CD14-positive monocyte (primary cell): ENCODE measurements at regions not wholly inside any gene's neighbourhood (a gene's known extent, or its start where the extent isn't known, plus 50 kb on each side); places are given as distances from the start of the nearest gene placed in this dataset.

ENCODE experiments used
- DNase-seq, 3 donors: peaks; one replicate each; pipeline ENCODE4 v3.0.0-alpha.2; 2011 to 2022
- H2AFZ ChIP-seq: 2 replicates; pipeline ENCODE4 v1.6.0; 2012; ENCODE audit warnings: mild to moderate bottlenecking, low read depth, low read length, inconsistent platforms; ENCODE audit not compliant: insufficient read depth, poor library complexity, severe bottlenecking
- H3K27ac ChIP-seq, 2 donors: 1 replicate in 1 of 2; 2 replicates in 1 of 2; pipeline ENCODE4 v1.5.1; 2012 to 2013; ENCODE audit warnings: low read length in 2 of 2, control low read depth in 1 of 2, inconsistent platforms in 1 of 2, low read depth in 1 of 2, mild to moderate bottlenecking in 1 of 2
- H3K27me3 ChIP-seq, 2 donors: one replicate each; pipeline versions ENCODE4 v1.6.0 to v1.6.1; 2011 to 2013; ENCODE audit warnings: low read length in 2 of 2; ENCODE audit not compliant: control insufficient read depth in 2 of 2, insufficient read depth in 2 of 2
- H3K36me3 ChIP-seq, 2 donors: replicated peaks in 1 of 2; 1 replicate in 1 of 2; 2 replicates in 1 of 2; pipeline versions ENCODE4 v1.5.1 to v1.6.1; 2012 to 2013; ENCODE audit warnings: low read length in 2 of 2, control low read depth in 1 of 2, inconsistent platforms in 1 of 2, mild to moderate bottlenecking in 1 of 2; ENCODE audit not compliant: insufficient read depth in 2 of 2, control insufficient read depth in 1 of 2
- H3K4me1 ChIP-seq, 2 donors: 1 replicate in 1 of 2; 2 replicates in 1 of 2; pipeline versions ENCODE4 v1.5.1 to v1.6.1; 2012 to 2013; ENCODE audit warnings: low read length in 2 of 2, control low read depth in 1 of 2, inconsistent platforms in 1 of 2, mild to moderate bottlenecking in 1 of 2, moderate library complexity in 1 of 2; ENCODE audit not compliant: insufficient read depth in 2 of 2, control insufficient read depth in 1 of 2
- H3K4me2 ChIP-seq: replicated peaks from 2 replicates; pipeline ENCODE3; 2012; ENCODE audit warnings: low read length, moderate library complexity, mild to moderate bottlenecking; ENCODE audit not compliant: poor library complexity, severe bottlenecking; ENCODE audit errors: extremely low read depth
- H3K4me3 ChIP-seq, 3 experiments: fragments of 200-600 bp in 1 of 3; sonication (generic) in 1 of 3; replicated peaks in 1 of 3; 1 replicate in 2 of 3; 2 replicates in 1 of 3; pipeline ENCODE4 v1.5.1; 2011 to 2013; ENCODE audit warnings: low read length in 3 of 3, mild to moderate bottlenecking in 3 of 3, control low read depth in 2 of 3, low read depth in 2 of 3, inconsistent platforms in 1 of 3, moderate library complexity in 1 of 3
- H3K79me2 ChIP-seq: 2 replicates; pipeline ENCODE4 v1.6.0; 2012; ENCODE audit warnings: mild to moderate bottlenecking, control low read depth, inconsistent platforms, low read length, moderate library complexity; ENCODE audit not compliant: insufficient read depth
- H3K9ac ChIP-seq: 2 replicates; pipeline ENCODE4 v1.6.0; 2017; ENCODE audit warnings: low read length, mild to moderate bottlenecking; ENCODE audit not compliant: insufficient read depth, poor library complexity, severe bottlenecking
- H3K9me3 ChIP-seq, 2 donors: replicated peaks in 1 of 2; 1 replicate in 1 of 2; 2 replicates in 1 of 2; pipeline versions ENCODE4 v1.5.1 to v1.6.1; 2012 to 2013; ENCODE audit warnings: low read length in 2 of 2, control low read depth in 1 of 2; ENCODE audit not compliant: control insufficient read depth in 1 of 2, insufficient read depth in 1 of 2
- H4K20me1 ChIP-seq: 2 replicates; pipeline ENCODE4 v1.6.0; 2012; ENCODE audit warnings: mild to moderate bottlenecking, low read length, control low read depth, moderate library complexity; ENCODE audit not compliant: insufficient read depth
- H3K27ac Mint-ChIP-seq, 7 donors: one replicate each; pipeline ENCODE4 v1.8.0; 2020; ENCODE audit warnings: mild to moderate bottlenecking in 7 of 7, mixed read lengths in 7 of 7, moderate library complexity in 6 of 7, inconsistent platforms in 2 of 7
- H3K27me3 Mint-ChIP-seq, 3 donors: one replicate each; pipeline ENCODE4 v1.8.0; 2021 to 2022; ENCODE audit warnings: low read depth in 3 of 3, mild to moderate bottlenecking in 3 of 3, mixed read lengths in 3 of 3, moderate library complexity in 3 of 3, inconsistent platforms in 1 of 3
- H3K36me3 Mint-ChIP-seq, 2 donors: one replicate each; pipeline ENCODE4 v1.8.0; 2020; ENCODE audit warnings: mixed read lengths in 2 of 2, inconsistent platforms in 1 of 2, mild to moderate bottlenecking in 1 of 2
- H3K4me1 Mint-ChIP-seq: one replicate; pipeline ENCODE4 v1.8.0; 2020; ENCODE audit warnings: mild to moderate bottlenecking, mixed read lengths
- H3K4me3 Mint-ChIP-seq, 2 donors: one replicate each; pipeline ENCODE4 v1.8.0; 2020; ENCODE audit warnings: mild to moderate bottlenecking in 2 of 2, mixed read lengths in 2 of 2, moderate library complexity in 1 of 2
- H3K9me3 Mint-ChIP-seq, 7 donors: one replicate each; pipeline ENCODE4 v1.8.0; 2020 to 2022; ENCODE audit warnings: mixed read lengths in 7 of 7, mild to moderate bottlenecking in 6 of 7, moderate library complexity in 6 of 7, inconsistent platforms in 2 of 7
- CTCF ChIP-seq: fragments of 200-600 bp; IDR thresholded peaks from one replicate; pipeline ENCODE4 v1.8.0; 2022; ENCODE audit warnings: antibody characterized with exemption, mild to moderate bottlenecking
- WGBS: methylation state at CpG from one replicate; pipeline ENCODE4 v1.1.5; 2013; ENCODE audit warnings: missing lambda C conversion rate; ENCODE audit not compliant: insufficient coverage; 5-methylcytosine and 5-hydroxymethylcytosine counted together
- intact Hi-C, 2 donors: fragments of 100-400 bp; cut with micrococcal nuclease; formaldehyde crosslinking; loops; one replicate each; pipeline versions ENCODE4 v1.15.0 to v1.15.1; 2023

GRCh38 chr3:171972871-171973348 is 66.5 kb upstream of the FNDC3B start:
- no peaks in the 10 kb centered on the region for H4K20me1 ChIP-seq
- intact Hi-C loops, result no loop called here
- DNase-seq, result no peak
- H3K27me3 Mint-ChIP-seq, result no peaks in the 10 kb centered on the region
- H3K4me3 Mint-ChIP-seq, result no peak overlapping the region
- peaks cover 53% of the 10 kb centered on the region for H3K4me1 Mint-ChIP-seq
- no peaks in the 10 kb centered on the region for H3K9me3 ChIP-seq
- peaks cover 0 to 2% (median 0%) of the 10 kb centered on the region in 7 donors for H3K9me3 Mint-ChIP-seq
- peaks cover 74% of the 10 kb centered on the region in 2 donors for H3K4me1 ChIP-seq
- H3K27ac Mint-ChIP-seq, result peak overlapping the region in 2 of 7 donors; percentile 11 to 36
- peaks cover 4% of the 10 kb centered on the region for H3K79me2 ChIP-seq
- no peaks in the 10 kb centered on the region for H3K27me3 ChIP-seq
- TF ChIP-seq CTCF, result no peak
- H3K4me2 ChIP-seq, result no peak overlapping the region
- no peaks in the 10 kb centered on the region for H3K36me3 ChIP-seq
- WGBS, result no CpG with 5 or more reads among the region's 2 CpGs
- H2AFZ ChIP-seq, result no peak overlapping the region
- no peak overlapping the region for H3K4me3 ChIP-seq
- no peak overlapping the region for H3K9ac ChIP-seq
- H3K36me3 Mint-ChIP-seq, result peaks cover 0 to 2% of the 10 kb centered on the region in 2 donors
- H3K27ac ChIP-seq, result no peak overlapping the region

- no peaks in the 10 kb centered on the region for H3K36me3 ChIP-seq
- H3K9ac ChIP-seq, result no peak overlapping the region
- Mint-ChIP-seq H3K4me3 (no peak overlapping the region), H3K4me1 (peaks cover 57% of the 10 kb centered on the region), H3K9me3 (peaks cover 0 to 2% (median 0%) of the 10 kb centered on the region in 7 donors), H3K27ac (no peak overlapping the region), H3K27me3 (no peaks in the 10 kb centered on the region), H3K36me3 (no peaks in the 10 kb centered on the region)
- no peaks in the 10 kb centered on the region for H3K27me3 ChIP-seq
- no peak for TF ChIP-seq CTCF
- no peaks in the 10 kb centered on the region for H4K20me1 ChIP-seq
- H3K4me3 ChIP-seq, result peak overlapping the region in 2 of 3 experiments; percentile 27 to 35
- H3K9me3 ChIP-seq, result no peaks in the 10 kb centered on the region
- H3K79me2 ChIP-seq, result no peaks in the 10 kb centered on the region
- H3K27ac ChIP-seq, result peak overlapping the region in 1 of 2 donors; percentile 85
- 41% methylated on average over 10 of the region's 10 CpGs for WGBS
- peak overlapping the region; percentile 54 for H3K4me2 ChIP-seq
- peak in 2 of 3 donors; percentile 46 to 66 for DNase-seq
- H3K4me1 ChIP-seq, result peaks cover 77 to 79% of the 10 kb centered on the region in 2 donors
- intact Hi-C loops, result loop anchor here in 1 of 2 donors (5.0 kb wide), 1 partner anchor 38 kb away; no protein-coding TSS in a partner anchor
- peak overlapping the region; percentile 30 for H2AFZ ChIP-seq
Observed at GRCh38 chr3:171974986-171975837, 64.2 kb upstream of the FNDC3B start.
